MG63 (cell line): ENCODE measurements at regions not wholly inside any gene's neighbourhood (a gene's known extent, or its start where the extent isn't known, plus 50 kb on each side); places are given as distances from the start of the nearest gene placed in this dataset.
"Not testable (repeated sequence)": the region's sequence is repeated elsewhere in the genome, so short reads cannot be mapped to it uniquely, and the experiment has no call there.

Experiments used
- DNase-seq: peaks from one replicate; pipeline ENCODE4 v3.0.0-alpha.2; 2020
- H3K27me3 ChIP-seq: fragments of 250-450 bp; sonication (Bioruptor Pico); 2 replicates; pipeline ENCODE4 v1.5.1; 2020; ENCODE audit warnings: mild to moderate bottlenecking, moderate library complexity
- H3K36me3 ChIP-seq: fragments of 250-450 bp; sonication (Bioruptor Pico); 2 replicates; pipeline ENCODE4 v1.5.1; 2020; ENCODE audit warnings: mild to moderate bottlenecking, moderate library complexity
- H3K4me3 ChIP-seq: fragments of 250-450 bp; sonication (Bioruptor Pico); 2 replicates; pipeline ENCODE4 v1.5.1; 2020; ENCODE audit warnings: mild to moderate bottlenecking, moderate library complexity
- H3K9me3 ChIP-seq: fragments of 250-450 bp; sonication (Bioruptor Pico); 2 replicates; pipeline ENCODE4 v1.5.1; 2020; ENCODE audit warnings: mild to moderate bottlenecking, moderate library complexity

GRCh38 chr19:28546148-28546685 is 666.7 kb downstream of the UQCRFS1 start:
- Histone ChIP-seq H3K4me3 (no peak overlapping the region), H3K27me3 (no peaks in the 10 kb centered on the region), H3K36me3 (no peaks in the 10 kb centered on the region), H3K9me3 (no peaks in the 10 kb centered on the region)
- DNase-seq, result no peak

GRCh38 chr19:28545397-28545796 is 667.6 kb downstream of the UQCRFS1 start:
- not testable (repeated sequence) for H3K27me3 ChIP-seq, H3K4me3 ChIP-seq, DNase-seq, H3K9me3 ChIP-seq, H3K36me3 ChIP-seq

GRCh38 chr19:28544451-28545261 is 668.3 kb downstream of the UQCRFS1 start:
- no peak for DNase-seq
- Histone ChIP-seq H3K36me3 (no peaks in the 10 kb centered on the region), H3K9me3 (no peaks in the 10 kb centered on the region), H3K27me3 (no peaks in the 10 kb centered on the region), H3K4me3 (no peak overlapping the region)

- H3K27me3 ChIP-seq, result no peaks in the 10 kb centered on the region
Observed at GRCh38 chr19:28543244-28543776, 669.6 kb downstream of the UQCRFS1 start.

GRCh38 chr19:28542394-28543243 is 670.3 kb downstream of the UQCRFS1 start:
- no peak for DNase-seq
- Histone ChIP-seq H3K4me3 (no peak overlapping the region), H3K36me3 (no peaks in the 10 kb centered on the region), H3K27me3 (no peaks in the 10 kb centered on the region), H3K9me3 (peaks cover 6% of the 10 kb centered on the region; the same call in 1 of the 2 replicates)

More at GRCh38 chr19:28543244-28543776, 669.6 kb downstream of the UQCRFS1 start:
- Histone ChIP-seq H3K4me3 (no peak overlapping the region), H3K36me3 (no peaks in the 10 kb centered on the region), H3K9me3 (no peaks in the 10 kb centered on the region; the same call in 1 of the 2 replicates)
- DNase-seq, result no peak

GRCh38 chr19:28541602-28542393 is 671.2 kb downstream of the UQCRFS1 start:
- Histone ChIP-seq H3K4me3 (no peak overlapping the region), H3K36me3 (no peaks in the 10 kb centered on the region), H3K9me3 (peaks cover 9% of the 10 kb centered on the region; the same call in 1 of the 2 replicates), H3K27me3 (no peaks in the 10 kb centered on the region)
- no peak for DNase-seq

GRCh38 chr19:28541029-28541428 is 671.9 kb downstream of the UQCRFS1 start:
- DNase-seq, result no peak
- no peaks in the 10 kb centered on the region for H3K27me3 ChIP-seq
- H3K4me3 ChIP-seq, result no peak overlapping the region
- no peaks in the 10 kb centered on the region for H3K36me3 ChIP-seq
- H3K9me3 ChIP-seq, result peaks cover 9% of the 10 kb centered on the region; the same call in 1 of the 2 replicates

- DNase-seq, H3K36me3 ChIP-seq, H3K9me3 ChIP-seq, H3K4me3 ChIP-seq, H3K27me3 ChIP-seq: not testable (repeated sequence)
Observed at GRCh38 chr19:28540385-28540784, 672.6 kb downstream of the UQCRFS1 start.

- Histone ChIP-seq H3K27me3 (no peaks in the 10 kb centered on the region), H3K9me3 (peaks cover 9% of the 10 kb centered on the region; the same call in 1 of the 2 replicates), H3K36me3 (no peaks in the 10 kb centered on the region), H3K4me3 (no peak overlapping the region)
- no peak for DNase-seq
Observed at GRCh38 chr19:28539759-28540158, 673.2 kb downstream of the UQCRFS1 start.

GRCh38 chr19:28538579-28538978 is 674.4 kb downstream of the UQCRFS1 start:
- not testable (repeated sequence) for H3K36me3 ChIP-seq, H3K9me3 ChIP-seq, DNase-seq, H3K27me3 ChIP-seq, H3K4me3 ChIP-seq

GRCh38 chr19:28537896-28538295 is 675.1 kb downstream of the UQCRFS1 start:
- DNase-seq, result no peak

GRCh38 chr19:28537079-28537478 is 675.9 kb downstream of the UQCRFS1 start:
- H3K4me3 ChIP-seq, result no peak overlapping the region

More at GRCh38 chr19:28537896-28538295, 675.1 kb downstream of the UQCRFS1 start:
- peaks cover 9% of the 10 kb centered on the region; the same call in 1 of the 2 replicates for H3K9me3 ChIP-seq
- H3K27me3 ChIP-seq, result no peaks in the 10 kb centered on the region
- no peaks in the 10 kb centered on the region for H3K36me3 ChIP-seq
- H3K4me3 ChIP-seq, result no peak overlapping the region

GRCh38 chr19:28535352-28535775 is 677.6 kb downstream of the UQCRFS1 start:
- Histone ChIP-seq H3K36me3 (no peaks in the 10 kb centered on the region), H3K27me3 (no peaks in the 10 kb centered on the region), H3K9me3 (peaks cover 9% of the 10 kb centered on the region; the same call in 1 of the 2 replicates), H3K4me3 (no peak overlapping the region)
- no peak for DNase-seq

More at GRCh38 chr19:28537079-28537478, 675.9 kb downstream of the UQCRFS1 start:
- Histone ChIP-seq H3K9me3 (peaks cover 9% of the 10 kb centered on the region; the same call in 1 of the 2 replicates), H3K27me3 (no peaks in the 10 kb centered on the region), H3K36me3 (no peaks in the 10 kb centered on the region)
- DNase-seq, result no peak

- Histone ChIP-seq H3K36me3 (no peaks in the 10 kb centered on the region), H3K4me3 (no peak overlapping the region), H3K27me3 (no peaks in the 10 kb centered on the region), H3K9me3 (peaks cover 9% of the 10 kb centered on the region; the same call in 1 of the 2 replicates)
- DNase-seq, result no peak
Observed at GRCh38 chr19:28534766-28535351, 678.1 kb downstream of the UQCRFS1 start.

GRCh38 chr19:28532765-28533341 is 680.1 kb downstream of the UQCRFS1 start:
- Histone ChIP-seq H3K9me3 (peaks cover 6% of the 10 kb centered on the region; the same call in 1 of the 2 replicates), H3K27me3 (no peaks in the 10 kb centered on the region), H3K4me3 (no peak overlapping the region), H3K36me3 (no peaks in the 10 kb centered on the region)
- DNase-seq, result no peak
